ENCODE measurements at regions not wholly inside any gene's neighbourhood (a gene's known extent, or its start where the extent isn't known, plus 50 kb on each side); places are given as distances from the start of the nearest gene placed in this dataset.
"Not testable (repeated sequence)": the region's sequence is repeated elsewhere in the genome, so short reads cannot be mapped to it uniquely, and the experiment has no call there.

DNA sequence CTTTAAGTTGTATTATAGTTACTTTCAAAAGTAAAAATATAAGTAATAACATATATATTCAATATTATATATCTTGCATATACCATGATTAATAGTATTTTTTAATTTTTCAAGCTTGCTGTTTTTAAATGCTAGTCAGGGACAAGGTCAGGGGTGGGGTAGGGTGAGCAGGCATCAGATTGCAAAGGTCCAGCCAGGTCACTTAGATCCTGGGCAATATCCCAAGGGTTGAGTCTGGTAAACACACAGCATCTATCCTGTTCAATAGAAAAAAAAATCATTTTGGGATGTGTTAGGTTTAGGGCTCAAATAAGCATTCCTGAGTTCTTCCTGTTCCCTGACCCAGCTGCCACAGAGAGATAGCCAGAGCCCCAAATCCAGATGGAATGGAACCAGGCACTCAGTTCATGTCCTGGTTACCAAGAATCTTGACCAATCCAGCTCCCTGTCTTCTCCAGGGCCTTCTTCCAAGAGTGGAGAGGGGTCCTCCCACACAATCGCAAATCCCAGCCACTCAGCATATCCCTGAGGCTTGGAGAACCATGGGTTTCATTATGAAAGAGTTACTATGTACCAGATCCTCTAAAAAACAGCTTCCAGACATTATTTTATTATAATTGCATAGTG lies 134.9 kb upstream of the TOP1 start:
- no peak for DNase-seq (ENCODE audit: low spot score)

DNA sequence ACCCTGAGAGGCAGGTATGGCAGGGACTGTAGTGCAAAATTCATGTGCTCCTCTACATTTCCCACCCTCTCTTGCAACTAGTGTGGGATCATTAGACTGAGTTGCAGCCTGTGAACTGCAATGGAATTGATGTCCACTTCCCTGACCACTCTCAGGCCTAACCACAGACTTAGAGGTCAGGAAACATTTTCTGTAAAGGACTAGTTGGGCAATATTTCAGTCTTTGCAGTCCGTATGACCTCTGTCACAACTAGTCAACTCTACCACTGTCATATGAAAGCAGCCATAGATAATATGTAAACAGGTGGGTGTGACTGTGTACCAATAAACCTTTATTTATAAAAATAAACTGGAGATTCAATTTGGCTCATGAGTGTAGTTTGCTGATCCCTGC lies 134.4 kb upstream of the TOP1 start:
- DNase-seq (ENCODE audit: low spot score) = no peak

DNA sequence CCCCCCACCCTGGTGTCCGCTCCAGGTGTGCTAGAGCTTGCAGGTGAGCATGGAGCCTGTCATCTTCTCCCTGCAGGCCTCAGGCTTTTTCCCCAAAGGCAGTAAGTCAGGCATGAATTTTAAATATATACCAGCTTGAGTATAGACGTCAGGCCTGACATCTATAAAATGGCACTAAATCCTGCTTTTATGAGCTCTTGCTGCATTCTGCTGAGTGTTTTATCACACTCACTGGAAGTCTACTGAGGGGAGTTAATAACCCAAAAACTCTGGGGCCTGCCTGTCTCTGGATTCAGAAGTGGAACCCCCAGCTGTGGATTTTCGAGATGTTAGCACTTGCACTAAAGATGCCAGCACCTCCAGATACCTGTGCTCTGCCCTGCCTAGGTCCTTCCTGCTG lies 133.4 kb upstream of the TOP1 start:
- no peak for DNase-seq (ENCODE audit: low spot score)

DNA sequence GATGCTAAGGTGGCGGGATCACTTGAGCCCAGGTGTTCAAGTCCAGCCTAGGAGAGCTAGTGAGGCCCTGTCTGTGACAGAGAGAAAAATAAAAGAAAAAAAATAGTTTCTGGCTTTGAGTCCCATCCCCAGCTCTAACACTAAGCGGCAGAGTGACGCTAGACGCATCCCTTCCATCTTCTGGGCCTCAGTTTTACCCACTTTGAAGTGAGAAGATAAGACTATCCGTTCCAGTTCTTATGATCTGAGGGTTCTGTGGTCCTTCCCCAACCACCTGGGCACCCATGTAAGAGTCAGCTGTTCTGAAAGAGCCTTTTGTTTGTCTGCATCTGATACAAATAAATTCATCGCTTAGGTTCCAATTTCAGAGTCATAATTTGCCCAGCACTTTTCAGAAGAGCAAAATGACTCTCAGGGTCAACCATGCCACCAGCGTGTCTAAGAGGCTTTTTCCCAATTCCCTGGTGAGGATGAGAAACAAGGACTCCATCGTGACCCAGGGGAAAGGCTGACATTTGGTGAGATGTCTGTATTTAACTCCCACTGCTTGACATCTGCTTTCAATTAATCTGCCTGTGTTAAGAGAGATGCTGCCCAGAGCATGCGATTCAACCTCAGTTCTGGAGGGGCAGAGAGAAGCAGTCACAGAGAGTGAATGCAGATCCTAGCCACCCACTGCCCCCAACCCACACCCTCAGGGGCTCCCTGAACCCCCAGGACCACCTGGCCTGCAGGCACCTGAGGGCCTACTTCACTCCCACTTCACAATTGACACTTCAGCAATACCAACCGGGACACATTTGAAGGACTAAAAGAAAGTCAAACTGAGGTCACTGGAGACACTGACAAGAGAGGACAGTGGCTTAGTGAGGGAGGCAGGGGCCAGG lies 131.6 kb upstream of the TOP1 start:
- no peak for DNase-seq (ENCODE audit: low spot score)

DNA sequence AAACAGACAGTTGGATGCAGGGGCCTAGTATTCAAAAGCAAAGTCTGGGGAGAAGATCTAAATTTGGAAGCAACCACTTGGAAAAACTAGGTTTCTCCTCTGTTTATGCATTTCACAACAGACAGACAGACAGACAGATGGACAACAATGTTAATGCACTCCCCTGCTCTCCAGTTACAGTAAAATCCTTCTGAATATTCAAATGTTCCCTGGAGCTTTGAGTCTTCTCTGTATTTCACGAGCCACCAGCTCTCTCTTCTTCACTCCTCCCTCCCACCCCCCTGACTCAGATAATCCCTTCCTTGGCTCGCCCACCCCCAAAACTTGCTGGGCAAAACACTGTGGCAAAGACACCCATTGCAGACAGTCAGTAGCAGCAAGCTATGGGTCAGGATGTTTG lies 129.3 kb upstream of the TOP1 start:
- no peak for DNase-seq (ENCODE audit: low spot score)

DNA sequence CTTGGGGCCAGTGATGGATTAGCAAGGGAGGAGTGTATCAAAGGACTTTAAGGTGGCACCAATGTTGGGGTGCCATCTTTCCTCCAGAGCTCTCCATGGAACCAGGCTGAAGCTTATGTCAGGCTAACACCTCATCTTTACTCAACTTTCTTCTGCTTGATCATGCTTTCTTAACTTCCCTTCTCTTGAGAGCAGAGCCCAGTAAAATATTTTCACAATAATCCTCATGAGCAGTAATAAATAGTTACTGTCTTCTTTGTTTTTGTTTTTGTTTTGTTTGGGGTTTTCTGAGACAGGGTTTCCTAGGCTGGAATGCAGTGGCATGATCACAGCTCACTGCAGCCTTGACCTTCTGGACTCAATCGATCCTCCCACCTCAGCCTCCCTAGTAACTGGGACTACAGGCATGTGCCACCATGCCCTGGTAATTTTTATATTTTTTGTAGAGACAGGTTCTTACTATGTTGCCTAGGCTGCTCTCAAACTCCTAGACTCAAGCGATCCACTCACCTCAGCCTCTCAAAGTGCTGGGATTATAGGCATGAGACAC lies 127.9 kb upstream of the TOP1 start:
- DNase-seq (ENCODE audit: low spot score) = no peak

DNA sequence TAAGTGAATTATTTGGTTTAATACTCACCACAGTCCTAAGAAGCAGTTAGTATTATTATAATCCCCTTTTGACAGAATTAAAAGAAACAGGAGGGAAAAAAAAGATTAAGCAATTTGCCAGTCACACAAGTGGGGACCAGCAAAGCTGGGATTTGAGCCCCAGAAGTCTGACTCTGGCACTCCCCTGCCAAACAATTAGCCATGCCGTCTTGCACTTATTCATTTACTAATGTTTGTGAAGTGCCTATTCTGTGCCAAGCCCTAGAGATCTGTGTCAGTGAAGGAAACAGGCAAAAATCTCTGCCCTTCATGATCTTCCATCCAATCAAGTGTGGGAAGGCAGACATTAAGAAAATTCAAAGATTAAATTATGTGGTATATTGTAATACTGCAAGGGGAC lies 126.0 kb upstream of the TOP1 start:
- no peak for DNase-seq (ENCODE audit: low spot score)

DNA sequence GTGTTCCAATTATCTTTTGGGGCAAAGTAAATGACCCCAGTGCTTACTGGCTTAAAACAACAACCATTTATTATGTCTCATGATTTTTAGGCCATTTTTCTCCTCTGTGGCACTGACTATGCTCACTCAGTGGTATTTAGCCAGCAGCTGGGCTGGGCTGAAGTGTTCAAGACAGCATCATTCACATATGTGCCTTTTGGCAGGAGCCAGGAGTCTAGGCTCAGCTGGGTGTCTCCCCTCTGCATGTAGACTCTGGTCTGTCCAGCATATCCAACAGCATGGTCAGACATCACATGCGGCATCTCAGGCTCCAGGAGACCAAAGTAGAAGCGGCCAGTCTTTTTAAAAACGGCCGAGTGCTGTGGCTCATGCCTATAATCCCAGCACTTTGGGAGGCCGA lies 120.3 kb upstream of the TOP1 start:
- no peak for DNase-seq (ENCODE audit: low spot score)

DNA sequence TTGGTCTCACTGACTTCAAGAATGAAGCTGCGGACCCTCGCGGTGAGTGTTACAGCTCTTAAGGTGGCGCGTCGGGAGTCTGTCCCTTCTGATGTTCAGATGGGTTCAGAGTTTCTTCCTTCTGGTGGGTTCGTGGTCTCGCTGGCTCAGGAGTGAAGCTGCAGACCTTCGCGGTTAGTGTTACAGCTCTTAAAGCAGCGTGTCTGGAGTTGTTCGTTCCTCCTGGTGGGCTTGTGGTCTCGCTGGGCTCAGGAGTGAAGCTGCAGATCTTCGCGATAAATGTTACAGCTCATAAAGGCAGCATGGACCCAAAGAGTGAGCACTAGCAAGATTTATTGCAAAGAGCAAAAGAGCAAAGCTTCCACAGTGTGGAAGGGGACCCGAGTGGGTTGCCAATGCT lies 119.1 kb upstream of the TOP1 start:
- not testable (repeated sequence) for DNase-seq (ENCODE audit: low spot score)

DNA sequence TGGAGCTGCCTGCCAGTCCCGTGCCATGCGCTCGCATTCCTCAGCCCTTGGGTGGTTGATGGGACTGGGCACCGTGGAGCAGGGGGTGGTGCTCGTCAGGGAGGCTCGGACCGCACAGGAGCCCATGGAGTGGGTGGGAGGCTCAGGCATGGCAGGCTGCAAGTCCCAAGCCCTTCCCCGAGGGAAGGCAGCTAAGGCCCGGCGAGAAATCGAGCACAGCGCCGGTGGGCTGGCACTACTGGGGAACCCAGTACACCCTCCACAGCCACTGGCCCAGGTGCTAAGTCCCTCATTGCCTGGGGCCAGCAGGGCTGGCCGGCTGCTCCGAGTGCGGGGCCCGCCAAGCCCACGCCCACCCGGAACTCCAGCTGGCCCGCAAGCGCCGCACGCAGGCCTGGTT lies 118.2 kb upstream of the TOP1 start:
- not testable (repeated sequence) for DNase-seq (ENCODE audit: low spot score)

DNA sequence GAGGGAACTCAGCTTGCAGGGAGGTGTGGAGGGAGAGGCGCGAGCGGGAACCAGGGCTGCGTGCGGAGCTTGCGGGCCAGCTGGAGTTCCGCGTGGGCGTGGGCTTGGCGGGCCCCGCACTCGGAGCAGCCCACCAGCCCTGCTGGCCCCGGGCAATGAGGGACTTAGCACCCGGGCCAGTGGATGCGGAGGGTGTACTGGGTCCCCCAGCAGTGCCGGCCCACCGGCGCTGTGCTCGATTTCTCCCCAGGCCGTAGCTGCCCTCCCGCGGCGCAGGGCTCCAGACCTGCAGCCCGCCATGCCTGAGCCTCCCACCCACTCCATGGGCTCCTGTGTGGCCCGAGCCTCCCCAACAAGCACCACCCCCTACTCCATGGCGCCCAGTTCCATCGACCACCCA lies 117.5 kb upstream of the TOP1 start:
- DNase-seq (ENCODE audit: low spot score) = not testable (repeated sequence)

DNA sequence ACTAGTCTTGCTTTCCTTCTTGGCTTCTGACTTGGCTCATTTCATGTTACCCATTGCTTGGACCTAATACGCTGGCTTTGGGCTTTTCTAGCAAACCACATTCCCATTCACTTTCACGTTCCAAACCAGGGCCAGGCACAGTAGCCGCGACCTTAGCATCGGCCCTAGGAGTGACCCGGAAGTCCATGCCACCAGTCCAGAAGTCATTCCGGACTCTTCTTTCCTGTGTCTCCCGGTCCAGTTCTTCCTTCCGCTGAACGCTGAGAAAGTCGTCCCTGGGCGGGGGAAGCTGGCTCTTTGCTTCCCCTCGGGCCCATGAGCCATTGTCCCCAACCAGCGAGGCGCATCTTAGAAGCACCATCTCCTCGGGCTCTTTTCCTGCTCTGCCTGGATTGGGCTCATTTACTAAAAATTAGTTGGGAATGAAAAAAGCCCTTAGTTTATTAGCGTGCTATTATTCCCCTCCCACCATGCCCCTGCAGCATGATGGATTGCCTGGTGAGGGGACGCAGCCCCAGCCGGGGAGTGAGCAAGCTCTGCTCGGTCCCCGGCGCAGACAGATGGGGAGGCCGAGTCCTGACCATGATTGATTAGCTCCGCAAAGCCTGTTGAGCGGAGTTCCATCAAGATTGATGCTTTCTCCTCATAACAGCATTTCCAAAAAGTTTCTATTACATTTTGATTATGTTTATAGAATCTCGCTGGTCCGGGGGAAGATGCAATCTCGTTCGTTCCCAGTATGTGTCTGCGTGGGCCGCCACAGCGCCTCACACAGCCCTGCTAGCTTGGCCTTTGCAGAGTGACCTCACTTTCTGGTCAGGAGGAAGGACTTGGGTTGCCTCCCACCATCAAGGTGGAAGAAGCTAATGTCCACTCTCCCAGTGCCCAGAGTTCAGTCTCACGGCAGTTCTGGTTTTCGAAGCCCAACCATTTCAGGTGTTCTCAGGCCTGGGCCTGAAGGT lies 115.1 kb upstream of the TOP1 start:
- no peak for DNase-seq (ENCODE audit: low spot score)

DNA sequence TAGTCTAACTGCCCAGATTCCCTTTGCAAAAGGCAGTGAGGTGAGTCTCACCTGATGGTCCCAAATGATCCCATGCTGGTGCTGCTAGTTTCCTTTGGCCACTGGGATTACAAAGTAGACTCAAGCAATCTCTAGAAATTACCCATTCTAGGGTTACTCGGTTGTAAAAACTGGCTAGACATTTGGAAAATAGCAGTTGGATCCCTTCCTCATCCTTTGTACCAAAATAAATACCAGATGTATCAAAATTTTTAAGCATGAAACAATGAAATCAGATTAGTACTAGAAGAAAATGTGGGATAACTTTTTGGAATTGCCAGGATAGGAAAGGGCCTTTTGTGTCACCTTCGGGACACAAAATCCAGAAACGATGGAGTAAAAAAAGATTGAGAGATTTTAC lies 112.9 kb upstream of the TOP1 start:
- DNase-seq (ENCODE audit: low spot score) = no peak

DNA sequence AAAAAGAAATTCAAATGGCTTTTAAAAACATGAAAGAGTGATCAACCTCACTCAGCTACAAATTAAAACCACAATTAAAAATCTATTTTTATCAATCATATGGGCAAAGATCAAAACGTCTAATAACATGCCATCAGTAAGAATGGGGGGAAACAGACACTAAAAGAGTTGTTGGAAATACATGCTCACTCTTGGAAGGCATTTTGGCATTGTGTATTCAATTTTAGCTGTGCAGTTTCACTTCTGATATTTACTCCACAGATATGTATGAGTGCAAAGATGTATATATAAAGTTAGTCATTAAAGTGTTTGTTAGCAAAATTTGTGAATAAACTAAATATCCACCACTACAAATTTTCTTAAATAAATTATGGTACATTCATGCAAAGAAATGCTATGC lies 112.3 kb upstream of the TOP1 start:
- DNase-seq (ENCODE audit: low spot score) = no peak

DNA sequence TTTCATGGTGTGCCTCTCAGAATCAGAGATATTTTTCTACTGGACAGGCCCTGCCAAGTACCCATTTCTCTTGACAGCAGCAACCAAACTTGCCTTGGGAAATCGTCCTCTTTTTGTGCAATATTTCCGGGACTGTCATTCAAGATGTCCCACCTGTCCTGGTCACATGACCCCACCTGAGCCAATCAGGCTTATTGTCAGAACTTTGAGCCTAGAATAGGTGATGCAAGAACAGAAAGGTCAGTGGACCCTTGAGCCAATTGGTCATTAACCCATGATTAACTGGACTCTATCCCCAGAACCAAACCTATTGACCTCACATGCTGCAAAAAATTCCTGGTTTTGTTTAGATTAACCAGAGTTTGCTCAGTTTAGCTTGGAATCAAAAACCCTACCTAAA lies 108.3 kb upstream of the TOP1 start:
- no peak for DNase-seq (ENCODE audit: low spot score)

DNA sequence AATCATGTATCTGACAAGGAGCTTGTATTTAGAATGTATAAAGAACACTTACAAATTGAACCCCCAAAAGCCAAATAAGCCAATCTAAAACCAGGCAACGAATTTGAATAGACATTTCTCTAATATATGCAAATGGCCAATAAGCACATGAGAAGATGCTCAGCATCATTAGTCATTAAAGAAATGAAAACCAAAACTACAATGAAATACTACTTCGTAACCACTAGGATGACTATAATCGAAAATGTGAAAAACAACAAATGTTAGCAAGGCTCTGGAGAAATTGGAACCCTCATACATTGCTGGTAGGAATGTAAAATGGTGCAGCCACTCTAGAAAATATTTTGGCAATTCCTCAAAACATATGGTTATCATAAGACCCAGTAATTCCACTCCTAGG lies 105.8 kb upstream of the TOP1 start:
- no peak for DNase-seq (ENCODE audit: low spot score)

DNA sequence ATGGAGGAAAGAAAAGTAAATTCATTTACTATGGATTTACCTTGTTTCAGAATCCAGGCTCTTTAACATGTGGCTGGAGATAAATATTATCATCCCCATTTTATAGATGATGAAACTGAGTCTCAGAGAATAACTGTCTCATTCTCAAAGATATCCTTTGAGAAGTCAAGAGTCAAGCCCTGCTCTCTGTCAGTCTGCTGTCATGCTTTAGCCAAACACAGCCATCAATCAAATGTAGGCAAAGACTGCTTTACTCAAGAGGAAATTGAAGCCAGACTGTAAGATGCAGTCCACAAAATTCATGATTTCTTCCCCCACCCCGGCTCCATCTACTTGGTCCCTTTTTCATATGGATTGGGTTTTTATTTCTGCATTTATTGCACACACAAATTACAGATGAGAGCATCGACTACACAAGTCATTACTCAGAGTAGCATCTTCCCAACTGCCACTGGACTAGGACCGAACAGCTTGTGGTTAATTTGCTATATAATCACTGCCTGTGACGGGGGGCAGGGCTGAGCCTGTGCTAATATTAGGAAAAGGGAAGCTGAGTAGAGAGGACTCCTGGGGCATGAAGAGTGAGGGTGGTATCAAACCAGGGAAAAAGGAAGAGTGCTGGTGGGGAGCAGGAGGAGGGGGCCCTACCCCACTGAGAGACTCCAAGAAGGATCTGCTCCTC lies 102.7 kb upstream of the TOP1 start:
- no peak for DNase-seq (ENCODE audit: low spot score)

DNA sequence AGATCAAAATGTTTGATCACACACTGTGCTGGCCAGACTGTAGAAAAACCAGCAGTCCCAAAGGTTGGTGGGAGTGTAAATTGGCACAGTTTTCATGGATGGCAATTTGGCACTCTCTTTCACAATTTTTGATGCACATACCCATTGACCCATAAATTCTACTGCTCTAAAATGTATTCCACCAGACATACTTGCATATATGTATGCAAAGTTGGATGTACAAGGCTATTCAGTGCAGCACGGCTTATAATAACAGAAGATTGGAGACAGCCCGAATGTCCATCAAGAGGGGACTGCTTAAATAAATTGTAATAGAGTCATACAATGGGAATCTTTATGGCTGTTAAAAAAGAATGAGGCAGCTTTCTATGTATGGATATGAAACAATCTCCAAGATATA lies 101.7 kb upstream of the TOP1 start:
- DNase-seq (ENCODE audit: low spot score) = no peak

DNA sequence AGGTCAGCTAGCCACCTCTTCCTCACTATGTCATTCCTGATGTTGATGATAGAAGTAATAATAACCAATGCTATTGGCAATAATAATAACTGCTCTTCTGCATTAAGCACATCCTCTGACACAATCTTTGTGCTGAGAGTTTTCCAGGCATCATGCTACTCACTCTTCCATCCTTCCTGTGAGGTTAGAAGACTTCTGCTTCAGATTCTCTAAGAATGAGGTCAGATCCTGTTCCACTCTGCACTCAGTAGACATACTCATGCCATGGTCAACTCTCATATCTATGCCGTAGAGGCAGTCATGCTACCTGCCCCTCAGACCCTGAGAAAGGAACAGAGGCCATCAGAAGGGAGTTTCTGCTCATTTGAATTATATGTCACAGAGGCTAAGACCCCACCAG lies 98.1 kb upstream of the TOP1 start:
- DNase-seq (ENCODE audit: low spot score) = no peak

DNA sequence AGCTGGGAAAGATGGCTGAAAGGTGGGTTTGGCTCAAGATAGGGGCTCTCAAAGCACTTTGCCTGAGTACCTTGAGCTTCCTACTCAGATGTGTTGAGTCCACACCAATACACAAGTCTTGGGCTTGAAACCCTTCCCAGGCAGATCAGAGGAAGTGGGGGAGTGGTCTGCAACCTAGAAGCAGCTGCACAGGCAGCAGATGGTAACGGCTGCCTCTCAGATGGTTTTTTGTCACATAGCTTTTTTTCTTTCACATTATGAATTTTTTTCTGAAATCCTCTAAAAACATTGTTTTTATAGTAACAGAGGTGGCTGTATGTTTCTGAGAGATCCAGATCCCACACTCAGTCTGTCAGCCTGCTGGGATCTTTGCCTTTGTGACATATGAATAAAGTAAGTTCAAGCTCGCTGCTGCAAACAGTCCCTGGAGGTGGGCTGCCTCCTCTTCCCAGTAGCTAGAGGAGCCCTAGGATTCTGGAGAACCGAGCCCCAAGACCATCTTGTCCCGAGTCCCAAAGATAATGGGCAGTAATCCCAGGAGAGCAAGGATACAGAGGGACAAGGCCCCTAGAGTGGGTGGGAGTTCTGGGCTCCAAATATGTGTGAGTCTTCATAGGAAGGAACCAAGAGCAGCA lies 97.1 kb upstream of the TOP1 start:
- no peak for DNase-seq (ENCODE audit: low spot score)

DNA sequence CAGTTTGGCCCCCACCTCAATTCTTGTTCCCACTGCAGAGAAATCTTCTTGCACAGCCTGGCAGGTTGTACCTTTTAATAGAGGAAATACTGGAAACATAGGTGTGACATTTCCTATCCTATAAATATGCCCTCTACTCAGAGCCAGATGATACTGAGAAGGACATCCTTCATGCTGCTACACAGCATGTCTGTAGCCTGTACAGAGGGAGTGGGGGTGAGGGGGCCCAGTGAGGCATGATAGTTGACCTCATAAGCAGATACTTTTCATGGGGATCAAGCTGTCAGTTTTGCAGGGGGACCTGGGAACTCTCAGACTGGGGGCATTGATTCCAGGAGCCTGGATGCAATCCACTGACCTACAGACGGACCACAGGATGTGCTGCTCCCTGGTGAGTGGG lies 96.2 kb upstream of the TOP1 start:
- no peak for DNase-seq (ENCODE audit: low spot score)
